ENCODE measurements at regions not wholly inside any gene's neighbourhood (a gene's known extent, or its start where the extent isn't known, plus 50 kb on each side); places are given as distances from the start of the nearest gene placed in this dataset.
"Not testable (repeated sequence)": the region's sequence is repeated elsewhere in the genome, so short reads cannot be mapped to it uniquely, and the experiment has no call there.

GRCh38 chr4:141347684-141348083 is 127.0 kb downstream of the ZNF330 start:
- DNase-seq, result no peak

- no peak for DNase-seq
These were observed 127.4 kb downstream of the ZNF330 start for GRCh38 chr4:141348125-141348524.

GRCh38 chr4:141348573-141348972 is 127.9 kb downstream of the ZNF330 start:
- no peak for DNase-seq

GRCh38 chr4:141349236-141349635 is 128.5 kb downstream of the ZNF330 start:
- no peak for DNase-seq

GRCh38 chr4:141350122-141350905 is 129.6 kb downstream of the ZNF330 start:
- DNase-seq, result no peak

- no peak for DNase-seq
These were observed 131.6 kb downstream of the ZNF330 start for GRCh38 chr4:141352331-141352730.

GRCh38 chr4:141352909-141353525 is 132.3 kb downstream of the ZNF330 start:
- no peak for DNase-seq

GRCh38 chr4:141356321-141356962 is 135.7 kb downstream of the ZNF330 start:
- no peak for DNase-seq

- no peak for DNase-seq
These were observed 136.3 kb downstream of the ZNF330 start for GRCh38 chr4:141356963-141357335.

GRCh38 chr4:141368241-141368640 is 147.5 kb downstream of the ZNF330 start:
- DNase-seq, result not testable (repeated sequence)

- DNase-seq, result no peak
These were observed 150.5 kb downstream of the ZNF330 start for GRCh38 chr4:141371206-141371605.

- DNase-seq, result no peak
These were observed 155.2 kb downstream of the ZNF330 start for GRCh38 chr4:141375855-141376254.

- no peak for DNase-seq
These were observed 156.1 kb downstream of the ZNF330 start for GRCh38 chr4:141376769-141377168.

GRCh38 chr4:141387299-141387698 is 166.6 kb downstream of the ZNF330 start:
- no peak for DNase-seq

- DNase-seq, result no peak
These were observed 167.8 kb downstream of the ZNF330 start for GRCh38 chr4:141388481-141388880.

- DNase-seq, result no peak
These were observed 169.0 kb downstream of the ZNF330 start for GRCh38 chr4:141389649-141390048.

GRCh38 chr4:141390571-141390970 is 169.9 kb downstream of the ZNF330 start:
- no peak for DNase-seq

GRCh38 chr4:141391293-141391692 is 170.6 kb downstream of the ZNF330 start:
- DNase-seq, result no peak

- DNase-seq, result no peak
These were observed 171.1 kb downstream of the ZNF330 start for GRCh38 chr4:141391771-141392170.

- DNase-seq, result no peak
These were observed 174.6 kb downstream of the ZNF330 start for GRCh38 chr4:141395246-141395830.

GRCh38 chr4:141395919-141396318 is 175.2 kb downstream of the ZNF330 start:
- DNase-seq, result no peak

GRCh38 chr4:141402712-141403111 is 182.0 kb downstream of the ZNF330 start:
- DNase-seq, result no peak

- no peak for DNase-seq
These were observed 183.1 kb downstream of the ZNF330 start for GRCh38 chr4:141403782-141404181.

- no peak for DNase-seq
These were observed 185.5 kb downstream of the ZNF330 start for GRCh38 chr4:141406237-141406636.
